ENCODE measurements at regions not wholly inside any gene's neighbourhood (a gene's known extent, or its start where the extent isn't known, plus 50 kb on each side); places are given as distances from the start of the nearest gene placed in this dataset.

- POLR2A ChIA-PET (ENCODE audit: unreplicated experiment): no interaction called here
- no TSS peak for BruUV-seq (replicated peaks)
- Histone ChIP-seq H3K9me1 (ENCODE audit: insufficient read depth, low read length) (no peaks in the 10 kb centered on the region), H4K91ac (ENCODE audit: insufficient read depth, low read depth, low read length) (no peak overlapping the region), H3K36me3 (ENCODE audit: control insufficient read depth, insufficient read depth, low read length) (no peaks in the 10 kb centered on the region), H2BK20ac (ENCODE audit: low read depth, low read length) (no peak overlapping the region), H2AK9ac (replicated peaks; ENCODE audit: low read depth, low read length, poor library complexity) (no peak overlapping the region), H2AK5ac (ENCODE audit: low read depth, low read length) (no peak overlapping the region), H4K20me1 (ENCODE audit: insufficient read depth, low read length) (no peaks in the 10 kb centered on the region), H3K4ac (ENCODE audit: low read depth, low read length) (no peak overlapping the region), H3K18ac (ENCODE audit: low read depth, low read length) (no peak overlapping the region), H3K14ac (replicated peaks; ENCODE audit: low read depth, low read length) (no peak overlapping the region), H3K9ac (ENCODE audit: low read depth, low read length) (no peak overlapping the region), H4K8ac (ENCODE audit: low read depth in 2 of 2, low read length in 2 of 2) (no peak overlapping the region), H3K4me1 (ENCODE audit: control insufficient read depth, insufficient read depth, low read length) (no peaks in the 10 kb centered on the region), H3K4me3 (ENCODE audit: insufficient read depth, low read depth, low read length) (no peak overlapping the region), H3K56ac (ENCODE audit: extremely low read depth, insufficient read depth, low read length) (no peak overlapping the region), H3K4me2 (ENCODE audit: low read depth, low read length) (no peak overlapping the region), H3K9me3 (ENCODE audit: control insufficient read depth, insufficient read depth, low read length) (no peaks in the 10 kb centered on the region), H3K27ac (ENCODE audit: insufficient read depth, low read length) (no peak overlapping the region), H3K79me1 (ENCODE audit: low read depth in 1 of 2, low read length in 2 of 2) (no peaks in the 10 kb centered on the region), H3K27me3 (ENCODE audit: control insufficient read depth, insufficient read depth, low read length) (no peaks in the 10 kb centered on the region), H4K5ac (ENCODE audit: low read depth, low read length) (no peak overlapping the region), H3K23ac (ENCODE audit: low read depth, low read length) (no peak overlapping the region), H2BK15ac (ENCODE audit: low read depth, low read length) (no peak overlapping the region), H2BK5ac (ENCODE audit: low read depth, low read length, poor library complexity, severe bottlenecking) (no peak overlapping the region), H2AFZ (replicated peaks; ENCODE audit: low read length, poor library complexity) (no peak overlapping the region), H2BK120ac (ENCODE audit: low read depth, low read length) (no peak overlapping the region)
- CTCF ChIA-PET: no interaction called here
- intact Hi-C loops (cut with micrococcal nuclease) (no loop called here), in situ Hi-C loops (cut with MboI; ENCODE audit: low sequenced_read_pairs) (no loop called here), dilution Hi-C loops (cut with HindIII; ENCODE audit: low sequenced_read_pairs, unreplicated experiment) (no loop called here)
- no peak for ATAC-seq (ENCODE audit: low read depth)
- no CpG with 5 or more reads among the region's 6 CpGs for WGBS, 2 experiments (ENCODE audit: extremely low coverage in 2 of 2, insufficient read length in 1 of 2)
- no peak for TF ChIP-seq NFE2L2 (IDR thresholded peaks at IDR 0.05; ENCODE audit: low read depth, low read length)
- no peak for TF ChIP-seq FOS (IDR thresholded peaks at IDR 0.05; ENCODE audit: low read depth, low read length)
- no peak for TF ChIP-seq CEBPB (IDR thresholded peaks at IDR 0.05; ENCODE audit: low read depth, low read length)
- TF ChIP-seq RCOR1 (IDR thresholded peaks at IDR 0.05; ENCODE audit: insufficient replicate concordance, low read length): no peak
- TF ChIP-seq MAFK (IDR thresholded peaks at IDR 0.05; ENCODE audit: low read depth, low read length): no peak
- DNase-seq: no peak
Measured at GRCh38 chr9:27638716-27639115, 65.4 kb upstream of the C9orf72 start.
